ENCODE measurements at regions not wholly inside any gene's neighbourhood (a gene's known extent, or its start where the extent isn't known, plus 50 kb on each side); places are given as distances from the start of the nearest gene placed in this dataset.

DNA sequence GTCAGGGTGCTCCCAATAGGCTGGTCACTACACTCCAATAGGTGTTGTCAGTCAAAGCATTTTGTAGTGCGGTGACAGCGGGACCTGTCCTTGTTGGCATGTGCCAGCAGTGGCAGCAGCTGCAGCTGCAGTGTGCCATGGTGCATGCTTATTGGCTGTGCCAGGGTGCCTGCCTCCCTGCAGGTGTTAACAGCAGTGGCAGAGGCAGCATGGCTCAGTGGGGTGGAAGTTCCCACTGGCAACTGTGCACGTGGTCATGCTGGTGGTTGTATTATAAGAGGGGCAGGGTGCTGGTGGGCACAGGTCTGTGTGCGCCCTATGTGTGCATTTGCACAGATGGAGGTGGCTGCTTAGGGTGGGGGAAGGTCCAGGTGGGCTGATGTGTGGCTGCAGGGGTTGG lies 133.7 kb upstream of the EDIL3 start:
- no peak for DNase-seq (ENCODE audit: low read depth)
- H3K4me3 ChIP-seq (ENCODE audit: low read depth, low read length): no peak overlapping the region
- TF ChIP-seq, protein P1, sequence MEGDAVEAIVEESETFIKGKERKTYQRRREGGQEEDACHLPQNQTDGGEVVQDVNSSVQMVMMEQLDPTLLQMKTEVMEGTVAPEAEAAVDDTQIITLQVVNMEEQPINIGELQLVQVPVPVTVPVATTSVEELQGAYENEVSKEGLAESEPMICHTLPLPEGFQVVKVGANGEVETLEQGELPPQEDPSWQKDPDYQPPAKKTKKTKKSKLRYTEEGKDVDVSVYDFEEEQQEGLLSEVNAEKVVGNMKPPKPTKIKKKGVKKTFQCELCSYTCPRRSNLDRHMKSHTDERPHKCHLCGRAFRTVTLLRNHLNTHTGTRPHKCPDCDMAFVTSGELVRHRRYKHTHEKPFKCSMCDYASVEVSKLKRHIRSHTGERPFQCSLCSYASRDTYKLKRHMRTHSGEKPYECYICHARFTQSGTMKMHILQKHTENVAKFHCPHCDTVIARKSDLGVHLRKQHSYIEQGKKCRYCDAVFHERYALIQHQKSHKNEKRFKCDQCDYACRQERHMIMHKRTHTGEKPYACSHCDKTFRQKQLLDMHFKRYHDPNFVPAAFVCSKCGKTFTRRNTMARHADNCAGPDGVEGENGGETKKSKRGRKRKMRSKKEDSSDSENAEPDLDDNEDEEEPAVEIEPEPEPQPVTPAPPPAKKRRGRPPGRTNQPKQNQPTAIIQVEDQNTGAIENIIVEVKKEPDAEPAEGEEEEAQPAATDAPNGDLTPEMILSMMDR (IDR thresholded peaks at IDR 0.05; ENCODE audit: control insufficient read depth, extremely low read depth, insufficient read depth): no peak

DNA sequence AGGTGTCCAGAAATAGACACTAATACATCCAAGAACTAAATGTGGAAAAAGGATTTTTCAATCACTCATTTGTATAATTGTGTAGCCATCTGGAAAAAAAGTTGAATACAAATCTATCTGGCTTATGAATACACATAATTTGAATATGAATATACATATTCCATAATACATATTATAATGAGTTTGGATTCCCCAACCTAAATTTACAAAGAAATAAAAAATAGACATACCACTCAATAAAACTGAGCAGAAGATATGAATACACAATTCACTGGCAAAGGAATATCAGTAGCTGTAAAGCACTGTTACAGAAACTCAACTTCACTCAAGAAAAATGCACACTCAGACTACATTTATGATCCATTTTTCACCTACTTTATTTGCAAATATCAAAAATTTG lies 121.9 kb upstream of the EDIL3 start:
- DNase-seq (ENCODE audit: low read depth): no peak
- H3K4me3 ChIP-seq (ENCODE audit: low read depth, low read length): no peak overlapping the region
- TF ChIP-seq, protein P1 (IDR thresholded peaks at IDR 0.05; ENCODE audit: control insufficient read depth, extremely low read depth, insufficient read depth): no peak

DNA sequence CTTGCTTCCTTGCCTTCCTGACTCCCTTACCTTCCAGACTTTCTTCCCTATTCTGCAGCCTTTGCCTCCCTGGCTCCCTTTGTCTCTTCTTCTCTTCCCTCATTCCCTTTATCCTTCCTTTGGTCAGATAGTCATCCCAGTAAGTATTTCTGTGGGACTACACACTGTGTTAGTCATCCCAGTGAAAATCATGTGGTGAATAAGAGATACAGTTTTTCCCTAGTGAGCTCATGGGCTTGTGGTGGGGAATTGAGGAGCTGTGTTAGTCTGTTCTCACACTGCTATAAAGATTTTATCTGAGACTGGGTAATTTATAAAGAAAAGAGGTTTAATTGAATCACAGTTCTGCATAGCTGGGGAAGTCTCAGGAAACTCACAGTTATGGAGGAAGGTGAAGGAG lies 109.8 kb upstream of the EDIL3 start:
- TF ChIP-seq, protein P1 (IDR thresholded peaks at IDR 0.05; ENCODE audit: control insufficient read depth, extremely low read depth, insufficient read depth): no peak
- H3K4me3 ChIP-seq (ENCODE audit: low read depth, low read length): no peak overlapping the region
- DNase-seq (ENCODE audit: low read depth): no peak

DNA sequence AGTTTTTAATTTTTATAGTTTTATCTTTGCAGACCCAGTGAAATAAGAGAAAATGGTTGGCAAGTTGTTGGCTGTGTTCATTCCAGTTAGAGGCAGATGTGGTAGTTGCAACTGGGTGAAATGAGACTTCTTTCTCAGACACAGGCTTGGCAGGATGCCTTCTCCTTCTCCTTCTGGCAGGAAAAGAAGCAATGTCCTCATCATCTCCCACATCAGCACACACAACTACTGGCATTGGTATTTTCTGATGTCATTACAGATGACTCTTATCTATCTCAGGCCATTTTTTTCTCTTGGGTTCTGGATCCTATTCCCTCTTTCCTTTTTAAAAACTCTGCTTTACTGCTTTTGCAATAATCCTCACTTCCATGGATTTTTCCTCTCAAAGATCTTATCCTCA lies 103.3 kb upstream of the EDIL3 start:
- H3K4me3 ChIP-seq (ENCODE audit: low read depth, low read length): no peak overlapping the region
- TF ChIP-seq, protein P1 (IDR thresholded peaks at IDR 0.05; ENCODE audit: control insufficient read depth, extremely low read depth, insufficient read depth): no peak
- no peak for DNase-seq (ENCODE audit: low read depth)

- TF ChIP-seq, protein P1 (IDR thresholded peaks at IDR 0.05; ENCODE audit: control insufficient read depth, extremely low read depth, insufficient read depth): no peak
- no peak overlapping the region for H3K4me3 ChIP-seq (ENCODE audit: low read depth, low read length)
- no peak for DNase-seq (ENCODE audit: low read depth)
These were observed 96.4 kb upstream of the EDIL3 start for GRCh38 chr5:84480873-84481637.

DNA sequence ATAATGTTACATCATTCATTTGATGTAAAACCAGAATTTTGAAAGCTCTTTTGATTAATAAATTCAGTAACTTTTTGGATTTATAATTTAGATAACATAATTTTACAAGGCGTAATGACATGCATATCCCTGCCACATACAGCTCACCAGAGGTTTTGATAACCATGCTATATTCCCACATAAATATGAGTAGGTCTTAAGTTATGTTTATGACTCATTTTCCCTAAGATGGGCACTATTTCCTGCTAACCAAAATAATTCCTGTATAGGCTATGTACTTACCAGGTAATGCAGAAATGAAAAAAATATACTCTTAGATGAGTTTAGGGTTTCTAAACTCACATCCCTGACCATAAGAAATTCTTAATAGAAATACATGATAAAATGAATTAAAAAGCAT lies 93.9 kb upstream of the EDIL3 start:
- DNase-seq (ENCODE audit: low read depth): no peak
- TF ChIP-seq, protein P1 (IDR thresholded peaks at IDR 0.05; ENCODE audit: control insufficient read depth, extremely low read depth, insufficient read depth): no peak
- no peak overlapping the region for H3K4me3 ChIP-seq (ENCODE audit: low read depth, low read length)

GRCh38 chr5:84477485-84477884 lies 92.8 kb upstream of the EDIL3 start:
- H3K4me3 ChIP-seq (ENCODE audit: low read depth, low read length): no peak overlapping the region
- no peak for DNase-seq (ENCODE audit: low read depth)
- TF ChIP-seq, protein P1 (IDR thresholded peaks at IDR 0.05; ENCODE audit: control insufficient read depth, extremely low read depth, insufficient read depth): no peak
